ENCODE measurements at regions not wholly inside any gene's neighbourhood (a gene's known extent, or its start where the extent isn't known, plus 50 kb on each side); places are given as distances from the start of the nearest gene placed in this dataset.

DNA sequence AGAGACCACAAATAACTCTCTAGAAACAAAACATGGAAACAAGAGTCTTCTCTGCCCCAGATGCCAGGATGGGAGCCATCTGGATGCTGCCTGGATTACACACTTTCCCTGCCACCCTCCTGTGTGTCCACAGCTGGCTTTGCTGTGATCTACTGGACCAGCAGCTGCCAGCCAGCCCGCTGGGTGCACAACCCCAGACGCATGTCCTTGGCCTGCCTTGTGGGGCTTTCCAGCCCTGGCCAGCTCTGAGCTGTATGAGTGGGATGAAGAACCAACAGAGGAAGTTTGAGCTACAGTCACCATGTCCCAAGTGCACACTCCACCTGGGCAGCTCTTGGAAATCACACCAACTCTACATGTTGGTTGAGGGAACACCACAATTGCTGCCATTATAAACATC, 57.0 kb upstream of the TNRC6C start:
- no peak for DNase-seq

- DNase-seq: no peak
Observed at GRCh38 chr17:77905266-77905665, 53.2 kb upstream of the TNRC6C start.

GRCh38 chr17:77905766-77906165, 52.7 kb upstream of the TNRC6C start:
- DNase-seq: no peak

GRCh38 chr17:77906377-77906871, 52.1 kb upstream of the TNRC6C start:
- DNase-seq: no peak

- DNase-seq: no peak
Observed at GRCh38 chr17:77907497-77908461, 50.7 kb upstream of the TNRC6C start.

DNA sequence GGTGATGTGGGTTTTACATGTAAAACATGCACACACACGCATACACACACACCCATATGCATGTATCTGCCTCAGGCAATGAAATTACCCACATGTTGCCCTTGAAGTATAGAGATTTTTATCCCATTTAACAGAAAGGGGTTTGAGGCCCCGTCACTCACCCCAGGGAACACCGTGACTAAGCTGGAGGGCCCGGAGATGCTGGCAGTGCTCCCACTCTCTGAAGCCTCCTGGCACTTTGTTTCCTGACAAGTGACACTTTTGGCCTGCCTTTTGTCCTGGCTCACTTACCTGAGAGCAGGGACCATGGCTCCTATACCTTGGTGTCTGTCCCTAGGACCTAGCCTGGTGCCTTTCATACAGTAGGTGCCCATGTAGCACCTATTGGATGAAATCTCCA, 50.0 kb upstream of the TNRC6C start:
- DNase-seq: no peak
